IgD-negative memory B cell (primary cell): ENCODE measurements at regions not wholly inside any gene's neighbourhood (a gene's known extent, or its start where the extent isn't known, plus 50 kb on each side); places are given as distances from the start of the nearest gene placed in this dataset.

ENCODE experiments used
- H3K27ac Mint-ChIP-seq, 3 donors: one replicate each; pipeline ENCODE4 v1.8.0; 2020 to 2022; ENCODE audit warnings: mild to moderate bottlenecking in 3 of 3, mixed read lengths in 3 of 3, moderate library complexity in 1 of 3
- H3K27me3 Mint-ChIP-seq: one replicate; pipeline ENCODE4 v1.8.0; 2021; ENCODE audit warnings: mixed read lengths
- H3K36me3 Mint-ChIP-seq: one replicate; pipeline ENCODE4 v1.8.0; 2020; ENCODE audit warnings: mild to moderate bottlenecking, mixed read lengths
- H3K4me1 Mint-ChIP-seq, 3 donors: one replicate each; pipeline ENCODE4 v1.8.0; 2020 to 2022; ENCODE audit warnings: mixed read lengths in 3 of 3, mild to moderate bottlenecking in 1 of 3
- H3K4me3 Mint-ChIP-seq, 4 donors: one replicate each; pipeline ENCODE4 v1.8.0; 2020 to 2022; ENCODE audit warnings: mild to moderate bottlenecking in 4 of 4, mixed read lengths in 4 of 4, moderate library complexity in 3 of 4
- H3K9me3 Mint-ChIP-seq, 3 donors: one replicate each; pipeline ENCODE4 v1.8.0; 2020 to 2021; ENCODE audit warnings: mixed read lengths in 3 of 3, mild to moderate bottlenecking in 1 of 3

- Mint-ChIP-seq H3K27ac (no peak overlapping the region), H3K4me3 (no peak overlapping the region), H3K36me3 (no peaks in the 10 kb centered on the region), H3K4me1 (no peaks in the 10 kb centered on the region), H3K9me3 (peaks cover 0 to 7% (median 0%) of the 10 kb centered on the region in 3 donors), H3K27me3 (no peaks in the 10 kb centered on the region)
Observed at GRCh38 chr4:59127006-59127405, 2016.8 kb upstream of the IGFBP7 start.

- peaks cover 0 to 7% (median 0%) of the 10 kb centered on the region in 3 donors for H3K9me3 Mint-ChIP-seq
- H3K36me3 Mint-ChIP-seq, result no peaks in the 10 kb centered on the region
- no peak overlapping the region for H3K27ac Mint-ChIP-seq
- no peak overlapping the region for H3K4me3 Mint-ChIP-seq
- H3K4me1 Mint-ChIP-seq, result no peaks in the 10 kb centered on the region
- no peaks in the 10 kb centered on the region for H3K27me3 Mint-ChIP-seq
Observed at GRCh38 chr4:59127743-59128142, 2017.6 kb upstream of the IGFBP7 start.

- Mint-ChIP-seq H3K27me3 (no peaks in the 10 kb centered on the region), H3K9me3 (peaks cover 2 to 14% (median 8%) of the 10 kb centered on the region in 3 donors), H3K4me3 (no peak overlapping the region), H3K36me3 (peaks cover 2% of the 10 kb centered on the region), H3K4me1 (no peaks in the 10 kb centered on the region), H3K27ac (no peak overlapping the region)
Observed at GRCh38 chr4:59135248-59135985, 2025.2 kb upstream of the IGFBP7 start.

- H3K4me3 Mint-ChIP-seq, result no peak overlapping the region
- no peaks in the 10 kb centered on the region for H3K27me3 Mint-ChIP-seq
- H3K27ac Mint-ChIP-seq, result no peak overlapping the region
- H3K9me3 Mint-ChIP-seq, result peaks cover 2 to 5% (median 4%) of the 10 kb centered on the region in 3 donors
- H3K36me3 Mint-ChIP-seq, result no peaks in the 10 kb centered on the region
- H3K4me1 Mint-ChIP-seq, result no peaks in the 10 kb centered on the region
Observed at GRCh38 chr4:59161249-59161648, 2038.9 kb upstream of the ADGRL3 start.

GRCh38 chr4:59175617-59176016, 2024.5 kb upstream of the ADGRL3 start:
- Mint-ChIP-seq H3K9me3 (peaks cover 0 to 6% (median 2%) of the 10 kb centered on the region in 3 donors), H3K27ac (no peak overlapping the region), H3K4me1 (no peaks in the 10 kb centered on the region), H3K36me3 (no peaks in the 10 kb centered on the region), H3K27me3 (no peaks in the 10 kb centered on the region), H3K4me3 (no peak overlapping the region)

GRCh38 chr4:59179372-59179771, 2020.8 kb upstream of the ADGRL3 start:
- no peak overlapping the region for H3K27ac Mint-ChIP-seq
- no peaks in the 10 kb centered on the region for H3K27me3 Mint-ChIP-seq
- H3K9me3 Mint-ChIP-seq, result peaks cover 0 to 3% (median 0%) of the 10 kb centered on the region in 3 donors
- no peak overlapping the region for H3K4me3 Mint-ChIP-seq
- H3K4me1 Mint-ChIP-seq, result no peaks in the 10 kb centered on the region
- H3K36me3 Mint-ChIP-seq, result no peaks in the 10 kb centered on the region

GRCh38 chr4:59180161-59180560, 2020.0 kb upstream of the ADGRL3 start:
- peaks cover 0 to 3% (median 0%) of the 10 kb centered on the region in 3 donors for H3K9me3 Mint-ChIP-seq
- no peaks in the 10 kb centered on the region for H3K27me3 Mint-ChIP-seq
- no peaks in the 10 kb centered on the region for H3K36me3 Mint-ChIP-seq
- H3K4me3 Mint-ChIP-seq, result no peak overlapping the region
- H3K4me1 Mint-ChIP-seq, result no peaks in the 10 kb centered on the region
- H3K27ac Mint-ChIP-seq, result no peak overlapping the region

GRCh38 chr4:59180969-59181368, 2019.2 kb upstream of the ADGRL3 start:
- Mint-ChIP-seq H3K4me3 (no peak overlapping the region), H3K36me3 (no peaks in the 10 kb centered on the region), H3K27ac (no peak overlapping the region), H3K4me1 (no peaks in the 10 kb centered on the region), H3K27me3 (no peaks in the 10 kb centered on the region), H3K9me3 (peaks cover 0 to 3% (median 0%) of the 10 kb centered on the region in 3 donors)

- no peak overlapping the region for H3K4me3 Mint-ChIP-seq
- H3K27ac Mint-ChIP-seq, result no peak overlapping the region
- H3K27me3 Mint-ChIP-seq, result no peaks in the 10 kb centered on the region
- H3K36me3 Mint-ChIP-seq, result no peaks in the 10 kb centered on the region
- H3K4me1 Mint-ChIP-seq, result no peaks in the 10 kb centered on the region
- peaks cover 6 to 10% (median 8%) of the 10 kb centered on the region in 3 donors for H3K9me3 Mint-ChIP-seq
Observed at GRCh38 chr4:59195839-59196238, 2004.3 kb upstream of the ADGRL3 start.

- Mint-ChIP-seq H3K4me3 (no peak overlapping the region), H3K9me3 (peaks cover 5 to 8% (median 7%) of the 10 kb centered on the region in 3 donors), H3K27me3 (no peaks in the 10 kb centered on the region), H3K27ac (no peak overlapping the region), H3K36me3 (no peaks in the 10 kb centered on the region), H3K4me1 (peaks cover 0 to 2% (median 0%) of the 10 kb centered on the region in 3 donors)
Observed at GRCh38 chr4:59200992-59201391, 1999.1 kb upstream of the ADGRL3 start.

- H3K4me1 Mint-ChIP-seq, result no peaks in the 10 kb centered on the region
- H3K36me3 Mint-ChIP-seq, result no peaks in the 10 kb centered on the region
- H3K9me3 Mint-ChIP-seq, result peaks cover under 1 to 25% (median 3%) of the 10 kb centered on the region in 3 donors
- no peaks in the 10 kb centered on the region for H3K27me3 Mint-ChIP-seq
- no peak overlapping the region for H3K27ac Mint-ChIP-seq
- H3K4me3 Mint-ChIP-seq, result no peak overlapping the region
Observed at GRCh38 chr4:59217910-59218631, 1982.1 kb upstream of the ADGRL3 start.

- Mint-ChIP-seq H3K27ac (no peak overlapping the region), H3K27me3 (no peaks in the 10 kb centered on the region), H3K36me3 (no peaks in the 10 kb centered on the region)
Observed at GRCh38 chr4:59222221-59222620, 1977.9 kb upstream of the ADGRL3 start.

GRCh38 chr4:59223292-59223941, 1976.7 kb upstream of the ADGRL3 start:
- H3K27me3 Mint-ChIP-seq, result no peaks in the 10 kb centered on the region
- no peak overlapping the region for H3K27ac Mint-ChIP-seq
- H3K4me1 Mint-ChIP-seq, result no peaks in the 10 kb centered on the region
- H3K4me3 Mint-ChIP-seq, result no peak overlapping the region
- H3K9me3 Mint-ChIP-seq, result peaks cover 3 to 22% (median 3%) of the 10 kb centered on the region in 3 donors
- no peaks in the 10 kb centered on the region for H3K36me3 Mint-ChIP-seq

More at GRCh38 chr4:59222221-59222620, 1977.9 kb upstream of the ADGRL3 start:
- H3K9me3 Mint-ChIP-seq, result peaks cover 3 to 14% (median 3%) of the 10 kb centered on the region in 3 donors
- no peak overlapping the region for H3K4me3 Mint-ChIP-seq
- no peaks in the 10 kb centered on the region for H3K4me1 Mint-ChIP-seq

GRCh38 chr4:59238212-59238611, 1961.9 kb upstream of the ADGRL3 start:
- Mint-ChIP-seq H3K36me3 (no peaks in the 10 kb centered on the region), H3K4me1 (no peaks in the 10 kb centered on the region), H3K9me3 (peaks cover 1 to 14% (median 5%) of the 10 kb centered on the region in 3 donors), H3K4me3 (no peak overlapping the region), H3K27ac (no peak overlapping the region), H3K27me3 (no peaks in the 10 kb centered on the region)

GRCh38 chr4:59240011-59240410, 1960.1 kb upstream of the ADGRL3 start:
- H3K9me3 Mint-ChIP-seq, result peaks cover 3 to 17% (median 5%) of the 10 kb centered on the region in 3 donors
- H3K36me3 Mint-ChIP-seq, result no peaks in the 10 kb centered on the region
- H3K27ac Mint-ChIP-seq, result no peak overlapping the region
- H3K4me1 Mint-ChIP-seq, result no peaks in the 10 kb centered on the region
- no peak overlapping the region for H3K4me3 Mint-ChIP-seq
- H3K27me3 Mint-ChIP-seq, result no peaks in the 10 kb centered on the region
